NAMALWA (cell line): ENCODE measurements at regions not wholly inside any gene's neighbourhood (a gene's known extent, or its start where the extent isn't known, plus 50 kb on each side); places are given as distances from the start of the nearest gene placed in this dataset.
A peak's percentile ranks its signal among the peaks of the same experiment; 100 is the strongest.

Experiments used
- DNase-seq: peaks from one replicate; pipeline ENCODE4 v3.0.0-alpha.2; 2015; ENCODE audit warnings: low spot score

DNA sequence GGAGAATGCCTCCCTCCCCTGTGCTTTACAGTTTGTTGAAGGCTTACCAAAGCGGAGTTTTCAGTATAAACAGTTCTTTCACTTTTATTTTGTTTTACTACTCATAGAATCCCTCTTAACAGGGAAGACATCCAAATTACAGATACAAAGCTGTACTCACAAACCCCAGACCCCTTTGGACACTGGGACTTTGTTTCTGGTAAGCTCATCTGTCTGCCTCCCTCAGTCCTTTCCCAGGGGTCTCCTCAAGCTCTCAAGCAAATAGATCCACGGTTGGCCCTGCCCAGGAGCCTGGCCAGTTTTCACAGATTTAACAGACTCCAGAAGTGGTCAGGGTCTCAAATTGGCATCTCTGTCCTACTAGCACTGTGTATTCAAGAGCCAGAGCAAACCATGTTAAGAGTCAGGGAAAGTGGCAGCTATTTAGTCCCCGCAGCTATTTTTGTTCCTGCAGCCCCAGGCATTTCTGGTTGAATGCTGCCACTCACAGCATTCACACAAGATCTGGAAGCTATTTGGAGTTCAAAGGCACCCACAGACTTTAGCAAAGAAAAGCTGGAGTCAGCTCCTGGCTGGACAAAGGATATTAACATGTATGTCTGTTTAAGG lies 54.2 kb downstream of the TMEM100 start:
- no peak for DNase-seq

GRCh38 chr17:55666806-55667205 lies 55.9 kb downstream of the TMEM100 start:
- no peak for DNase-seq

DNA sequence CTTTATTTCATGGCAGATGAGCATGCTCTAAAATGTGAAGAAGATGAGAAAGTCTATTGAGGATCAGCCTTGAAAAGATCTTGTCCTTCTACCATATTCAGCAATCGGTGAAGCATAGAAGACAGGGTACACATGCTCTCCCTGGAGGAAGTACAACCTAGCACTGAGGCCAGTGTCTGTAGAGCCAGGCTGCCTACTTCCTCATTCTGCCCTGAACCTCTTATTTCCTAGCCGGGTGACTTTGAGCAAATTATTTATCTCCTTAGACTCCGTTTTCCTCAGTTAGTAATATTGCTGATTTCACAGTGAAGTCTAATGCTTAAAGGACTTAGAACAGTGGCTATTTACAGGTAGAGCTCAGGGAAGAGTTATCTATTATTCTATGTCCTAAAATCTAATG lies 58.4 kb downstream of the TMEM100 start:
- peak; percentile 77 for DNase-seq

DNA sequence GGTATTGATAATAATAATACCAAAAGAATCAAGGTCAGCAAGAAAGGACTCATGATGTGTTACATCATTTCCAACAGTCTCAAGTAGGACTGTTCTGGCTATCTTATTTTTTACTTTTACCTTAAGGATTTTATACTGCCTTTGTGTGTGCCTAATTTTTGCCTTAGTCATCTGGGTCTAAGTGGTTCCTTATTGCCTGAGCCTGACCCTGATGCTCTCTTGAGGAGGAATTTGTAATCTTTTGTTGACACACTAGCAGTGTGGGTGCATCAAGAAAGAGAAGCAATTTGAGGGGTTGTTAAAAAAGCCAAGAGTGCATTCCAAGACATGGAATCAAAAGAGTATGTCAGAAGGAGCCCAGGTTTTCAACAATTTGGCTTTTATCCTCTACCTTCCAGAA lies 59.3 kb downstream of the TMEM100 start:
- DNase-seq: no peak

- peak; percentile 13 for DNase-seq
These were observed 60.5 kb downstream of the TMEM100 start for GRCh38 chr17:55661963-55662834.

- DNase-seq: peak; percentile 84
These were observed 61.4 kb downstream of the TMEM100 start for GRCh38 chr17:55661256-55661758.

DNA sequence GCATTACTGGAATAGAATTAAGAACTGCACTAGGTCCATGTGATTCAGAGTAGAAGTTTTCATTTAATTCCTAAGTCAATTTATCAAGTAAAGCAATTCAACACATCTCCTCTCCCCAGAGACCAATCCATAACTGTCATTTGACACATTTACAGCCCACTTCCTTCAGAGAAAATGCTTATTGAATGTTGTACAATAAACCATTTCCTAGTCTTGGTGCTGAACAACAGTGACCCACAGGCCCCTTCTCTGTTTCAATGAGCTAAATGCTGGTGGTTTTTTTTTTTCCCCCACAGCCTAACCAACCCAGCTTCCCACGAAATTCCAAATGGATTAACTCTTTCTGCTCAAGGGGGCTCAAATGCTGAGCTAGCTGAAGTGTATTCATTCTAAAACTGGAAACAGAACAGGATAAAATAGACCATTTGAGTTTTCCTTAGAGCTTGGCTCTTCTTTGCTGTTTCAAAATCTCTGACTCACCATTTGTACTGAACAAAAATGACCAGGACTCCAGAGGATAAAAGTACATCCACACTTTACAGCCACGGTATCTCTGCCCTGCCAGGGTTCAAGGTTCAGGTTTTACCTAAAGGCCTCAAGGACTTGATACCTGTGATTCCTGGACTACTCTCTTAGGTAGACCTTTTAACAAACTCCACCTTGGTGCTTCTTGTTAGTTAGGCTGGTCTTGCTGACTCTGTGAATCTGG lies 62.3 kb downstream of the TMEM100 start:
- peak; percentile 70 for DNase-seq

- DNase-seq: peak; percentile 58
These were observed 63.0 kb downstream of the TMEM100 start for GRCh38 chr17:55659661-55660060.

DNA sequence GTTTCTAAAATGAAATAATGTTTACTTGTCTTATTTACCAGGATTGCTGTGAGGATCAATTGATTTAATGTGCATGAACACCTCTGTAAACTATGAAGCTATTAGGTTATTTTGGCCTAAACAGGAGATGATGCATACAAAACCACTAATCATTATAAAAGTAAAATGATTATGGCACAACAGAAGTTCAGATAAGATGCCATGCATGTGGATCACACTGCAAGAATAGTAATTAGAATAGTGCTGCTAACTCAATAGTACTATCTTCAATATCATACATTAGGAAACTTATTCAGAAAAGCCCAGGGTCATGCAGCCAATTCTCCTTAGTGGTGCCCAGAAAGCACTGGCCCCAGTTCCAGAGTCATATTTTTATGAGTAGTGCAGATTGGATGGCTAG lies 66.9 kb downstream of the TMEM100 start:
- no peak for DNase-seq

DNA sequence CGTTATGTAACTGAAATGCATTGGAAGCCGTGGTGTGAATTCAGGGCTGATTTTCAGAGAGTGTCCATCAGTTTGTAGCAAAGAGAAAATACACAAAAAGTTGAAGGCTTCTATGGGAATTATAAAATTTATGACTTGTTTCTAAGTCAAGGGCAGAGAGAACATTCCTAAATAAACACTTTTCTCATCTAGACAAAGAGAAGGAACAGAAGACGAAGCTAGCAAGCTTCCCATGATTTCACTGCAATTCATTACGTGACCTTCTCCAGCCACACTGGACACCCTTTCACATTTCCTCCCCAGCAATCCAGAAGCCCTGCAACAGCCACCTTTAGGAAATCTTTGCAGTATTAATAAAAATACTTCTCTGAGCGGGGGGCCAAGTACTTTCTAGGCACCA lies 67.8 kb downstream of the TMEM100 start:
- no peak for DNase-seq

DNA sequence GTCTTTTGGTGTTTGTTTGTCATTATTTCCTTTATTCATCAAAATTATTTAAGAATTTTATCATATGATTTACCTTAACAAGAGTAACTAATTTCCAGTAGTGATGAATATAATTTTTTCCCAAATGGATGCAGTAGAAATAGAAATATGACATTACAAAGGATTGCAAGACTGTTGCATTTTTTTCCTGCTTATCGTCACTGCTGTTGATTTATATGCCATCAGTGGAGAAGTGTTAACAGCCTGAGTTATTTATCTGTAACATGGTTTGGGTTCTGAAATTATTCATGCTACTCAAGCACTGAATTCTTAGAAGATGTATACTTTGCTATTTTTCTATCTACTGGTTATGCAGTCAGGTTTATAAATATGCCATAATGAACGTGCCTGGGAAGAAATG lies 68.6 kb downstream of the TMEM100 start:
- no peak for DNase-seq

DNA sequence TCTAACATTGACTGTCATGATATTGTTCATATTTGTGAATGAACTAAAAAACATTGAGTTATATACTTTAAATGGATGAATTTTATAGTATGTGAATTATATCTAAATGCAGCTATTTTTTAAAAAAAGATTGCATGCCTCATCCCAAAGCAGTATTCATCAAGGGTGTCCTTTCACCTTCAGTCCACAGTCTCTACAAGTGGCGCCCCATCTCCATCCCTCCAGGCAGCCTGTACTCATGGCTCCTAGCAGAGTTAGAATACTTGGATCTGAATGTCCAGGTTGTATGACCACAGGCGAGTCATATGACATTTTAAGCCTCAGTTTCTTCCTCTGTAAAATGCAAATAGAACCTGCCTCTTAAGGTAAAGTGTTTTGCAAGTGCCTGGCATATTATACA lies 69.8 kb downstream of the TMEM100 start:
- DNase-seq: no peak

DNA sequence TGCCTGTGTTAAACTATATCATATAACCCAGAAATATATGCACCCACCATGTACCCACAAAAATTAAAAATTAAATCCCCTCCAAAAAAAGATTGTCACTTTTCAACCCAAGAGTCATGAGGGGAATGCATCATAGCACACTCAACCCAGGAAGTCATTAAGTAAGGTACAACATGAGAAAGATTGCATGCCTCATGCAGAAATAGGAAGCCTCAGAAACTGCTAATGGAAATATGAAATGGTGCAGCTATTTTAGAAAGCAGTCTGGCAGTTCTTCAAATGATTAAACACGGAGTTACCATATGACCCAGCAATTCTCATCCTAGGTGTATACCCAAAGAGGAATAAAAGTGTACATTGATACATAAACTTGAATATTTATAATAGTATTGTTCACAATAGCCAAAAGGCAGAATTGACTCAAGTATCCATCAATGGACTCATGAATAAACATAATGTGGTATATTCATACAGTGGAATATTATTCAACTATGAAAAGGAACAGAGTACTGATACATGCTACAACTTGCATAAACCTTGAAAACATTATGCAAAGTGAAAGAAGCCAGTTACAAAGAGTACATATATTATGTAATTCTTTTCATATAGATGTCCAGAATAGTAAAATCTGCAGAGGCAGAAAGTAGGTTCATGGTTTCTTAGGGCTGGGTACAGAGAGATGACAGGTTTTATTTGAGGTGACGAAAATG lies 70.4 kb downstream of the TMEM100 start:
- no peak for DNase-seq

DNA sequence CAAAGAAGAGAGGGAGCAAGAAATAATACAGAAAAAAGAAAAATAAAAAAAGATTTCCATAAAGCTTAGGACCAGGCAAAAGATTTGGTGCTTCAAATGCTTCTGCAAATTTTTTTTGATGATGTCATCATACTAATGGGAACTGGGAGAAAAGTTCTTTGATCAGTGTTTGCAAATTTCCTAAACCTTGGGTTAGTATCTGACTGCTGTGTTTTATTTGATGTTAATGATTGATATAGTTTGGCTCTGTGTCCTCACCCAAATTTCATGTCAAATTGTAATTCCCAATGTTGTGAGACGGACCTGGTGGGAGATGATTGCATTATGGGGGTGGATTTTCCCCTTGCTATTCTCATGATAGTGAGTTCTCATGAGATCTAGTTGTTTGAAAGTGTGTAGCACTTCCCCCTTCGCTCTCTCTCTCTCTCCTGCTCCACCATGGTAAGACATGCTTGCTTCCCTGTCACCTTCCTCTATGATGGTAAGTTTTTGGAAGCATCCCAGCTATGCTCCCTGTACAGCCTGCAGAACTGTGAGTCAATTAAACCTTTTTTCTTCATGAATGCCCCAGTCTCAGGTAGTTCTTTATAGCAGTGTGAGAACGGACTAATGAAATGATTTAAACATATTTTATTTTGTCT lies 72.6 kb downstream of the TMEM100 start:
- DNase-seq: no peak

DNA sequence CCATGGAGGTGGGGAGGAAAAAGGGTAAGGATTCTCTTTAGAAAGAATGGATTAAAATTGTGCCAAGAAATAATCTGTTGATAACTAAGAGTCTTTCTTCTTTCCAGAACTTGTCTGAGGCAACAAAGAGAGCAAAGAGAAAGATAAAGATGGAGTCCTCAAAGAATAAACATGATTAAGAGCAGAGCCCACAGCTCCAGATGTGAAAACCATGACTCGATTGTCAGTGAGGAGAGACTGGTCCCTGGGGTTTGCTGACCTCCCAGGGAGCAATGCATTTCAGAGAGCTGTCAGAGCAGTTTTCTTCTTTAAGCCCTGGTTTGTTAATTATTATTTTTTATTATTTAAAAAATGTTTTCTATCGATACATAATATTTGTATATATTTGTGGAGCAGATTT lies 74.6 kb downstream of the TMEM100 start:
- DNase-seq: no peak

DNA sequence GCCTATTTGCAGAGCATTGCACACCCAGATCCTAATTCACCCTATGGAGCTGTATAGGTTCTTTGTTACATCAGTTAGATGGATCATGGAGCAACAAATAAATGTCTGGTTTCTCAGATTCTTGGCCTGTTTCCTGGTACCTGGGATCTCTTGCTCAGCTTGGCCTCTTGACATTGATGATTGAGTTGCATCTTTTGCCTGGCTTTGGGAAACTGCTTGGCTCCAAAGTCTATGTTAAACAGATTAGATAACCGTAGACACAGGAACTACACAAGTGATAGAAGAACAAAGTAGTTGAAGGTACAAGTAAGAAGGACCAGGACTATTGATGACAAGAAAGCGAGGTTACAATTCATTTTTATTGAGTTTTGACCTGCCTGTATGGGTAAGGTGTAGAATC lies 77.3 kb downstream of the TMEM100 start:
- no peak for DNase-seq

DNA sequence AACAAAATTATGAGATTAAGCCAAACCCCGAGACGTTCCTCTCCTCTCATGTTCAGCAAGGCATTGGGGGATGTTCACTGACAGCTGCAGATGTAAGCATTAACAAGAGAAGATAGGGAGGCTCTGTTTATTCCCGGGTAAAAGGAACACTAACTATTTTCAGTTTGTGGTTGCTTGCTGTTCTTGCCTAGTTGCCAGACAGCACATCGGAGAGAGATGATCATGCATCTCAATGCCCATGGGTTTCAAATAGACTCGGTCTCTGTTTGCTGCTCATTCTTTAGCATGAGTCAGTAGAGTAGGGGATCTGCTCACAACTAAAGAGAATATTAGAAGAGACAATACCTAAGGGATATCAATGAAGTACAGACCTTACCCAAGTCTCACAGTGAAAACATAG lies 78.3 kb downstream of the TMEM100 start:
- no peak for DNase-seq

DNA sequence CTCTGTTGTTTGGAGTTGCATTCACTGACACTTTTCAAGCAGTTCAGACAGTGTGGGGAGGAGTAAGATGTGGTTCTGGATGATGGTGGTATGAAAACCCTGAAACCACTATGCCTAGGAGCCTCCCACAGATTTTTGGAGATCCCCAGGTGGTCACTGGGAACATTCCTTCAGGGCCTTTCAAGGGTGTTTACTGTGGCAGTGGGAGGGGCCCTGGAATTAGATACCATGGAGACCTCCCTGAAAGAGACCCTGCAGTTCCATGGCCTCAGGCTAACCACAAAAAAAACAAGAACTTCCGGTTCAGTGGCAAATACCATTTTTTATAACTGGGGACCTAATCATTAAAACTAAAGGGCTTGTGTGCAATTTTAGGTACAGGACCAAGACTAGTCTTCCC lies 79.9 kb downstream of the TMEM100 start:
- no peak for DNase-seq

GRCh38 chr17:55641676-55642081 lies 81.0 kb downstream of the TMEM100 start:
- DNase-seq: peak; percentile 81

- DNase-seq: no peak
These were observed 83.6 kb downstream of the TMEM100 start for GRCh38 chr17:55639096-55639495.

GRCh38 chr17:55635253-55635914 lies 87.3 kb downstream of the TMEM100 start:
- DNase-seq: no peak
